ENCODE measurements at regions not wholly inside any gene's neighbourhood (a gene's known extent, or its start where the extent isn't known, plus 50 kb on each side); places are given as distances from the start of the nearest gene placed in this dataset.

DNA sequence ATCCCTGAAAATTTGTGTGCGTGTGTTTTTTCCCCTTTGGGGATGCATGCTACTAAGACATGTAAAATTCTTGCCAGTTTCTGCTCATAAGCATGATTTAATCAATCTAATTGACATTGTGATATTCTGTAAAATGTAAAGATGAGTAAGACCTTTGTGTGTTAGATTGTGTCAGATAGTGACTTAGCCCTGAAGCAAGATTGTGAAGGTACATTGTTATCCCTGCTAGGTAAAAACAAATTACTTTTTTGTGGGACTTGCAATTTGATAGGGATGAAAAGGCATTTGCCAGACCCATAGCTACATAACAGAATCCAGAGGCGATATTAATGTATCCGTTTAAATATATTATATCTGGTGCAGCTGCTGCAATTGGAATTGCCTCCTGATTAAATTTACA lies 338.0 kb downstream of the RWDD3 start:
- TF ChIP-seq CTCF (conservative IDR thresholded peaks at IDR 0.05): no peak
- TF ChIP-seq EZH2 (IDR thresholded peaks at IDR 0.05; ENCODE audit: low read depth): no peak

Data from PC-9 (cell line).